PC-3 (cell line): ENCODE measurements at regions not wholly inside any gene's neighbourhood (a gene's known extent, or its start where the extent isn't known, plus 50 kb on each side); places are given as distances from the start of the nearest gene placed in this dataset.

Experiments used
- CTCF ChIP-seq: fragments of 300-600 bp; sonication (generic); conservative IDR thresholded peaks from 2 replicates; pipeline ENCODE4 v1.5.1; 2017; ENCODE audit warnings: antibody characterized with exemption, low read depth, mild to moderate bottlenecking, low read length
- EZH2 ChIP-seq: fragments of 300-600 bp; sonication (generic); IDR thresholded peaks from one replicate; pipeline ENCODE4 v1.6.1; 2017; ENCODE audit warnings: antibody characterized with exemption, mild to moderate bottlenecking, low read length; ENCODE audit not compliant: unreplicated experiment

- TF ChIP-seq CTCF (no peak), EZH2 (no peak)
Observed at GRCh38 chr4:89595125-89595789, 241.7 kb downstream of the SNCA start.
